ENCODE measurements at regions not wholly inside any gene's neighbourhood (a gene's known extent, or its start where the extent isn't known, plus 50 kb on each side); places are given as distances from the start of the nearest gene placed in this dataset.

GRCh38 chr6:170113141-170113540 is 177.7 kb downstream of the DLL1 start:
- TF ChIP-seq GATA3 (IDR thresholded peaks at IDR 0.05; ENCODE audit: low read depth, low read length) (no peak), GATA2 (IDR thresholded peaks at IDR 0.05; ENCODE audit: low read depth, low read length) (no peak)

GRCh38 chr6:170112583-170112860 is 178.4 kb downstream of the DLL1 start:
- TF ChIP-seq GATA2 (IDR thresholded peaks at IDR 0.05; ENCODE audit: low read depth, low read length) (no peak), GATA3 (IDR thresholded peaks at IDR 0.05; ENCODE audit: low read depth, low read length) (no peak)

- TF ChIP-seq GATA3 (IDR thresholded peaks at IDR 0.05; ENCODE audit: low read depth, low read length) (no peak), GATA2 (IDR thresholded peaks at IDR 0.05; ENCODE audit: low read depth, low read length) (no peak)
Observed at GRCh38 chr6:170111816-170112582, 178.9 kb downstream of the DLL1 start.

GRCh38 chr6:170111141-170111664 is 179.7 kb downstream of the DLL1 start:
- TF ChIP-seq GATA2 (IDR thresholded peaks at IDR 0.05; ENCODE audit: low read depth, low read length) (no peak), GATA3 (IDR thresholded peaks at IDR 0.05; ENCODE audit: low read depth, low read length) (no peak)

GRCh38 chr6:170110201-170111140 is 180.4 kb downstream of the DLL1 start:
- TF ChIP-seq GATA3 (IDR thresholded peaks at IDR 0.05; ENCODE audit: low read depth, low read length) (no peak), GATA2 (IDR thresholded peaks at IDR 0.05; ENCODE audit: low read depth, low read length) (no peak)

- no peak for TF ChIP-seq GATA2 (IDR thresholded peaks at IDR 0.05; ENCODE audit: low read depth, low read length)
- TF ChIP-seq GATA3 (IDR thresholded peaks at IDR 0.05; ENCODE audit: low read depth, low read length), result no peak
Observed at GRCh38 chr6:170108890-170109587, 181.8 kb downstream of the DLL1 start.

GRCh38 chr6:170108456-170108855 is 182.4 kb downstream of the DLL1 start:
- TF ChIP-seq GATA3 (IDR thresholded peaks at IDR 0.05; ENCODE audit: low read depth, low read length) (no peak), GATA2 (IDR thresholded peaks at IDR 0.05; ENCODE audit: low read depth, low read length) (no peak)

- TF ChIP-seq GATA2 (IDR thresholded peaks at IDR 0.05; ENCODE audit: low read depth, low read length), result no peak
- TF ChIP-seq GATA3 (IDR thresholded peaks at IDR 0.05; ENCODE audit: low read depth, low read length), result no peak
Observed at GRCh38 chr6:170107606-170108222, 183.2 kb downstream of the DLL1 start.

GRCh38 chr6:170106906-170107525 is 183.9 kb downstream of the DLL1 start:
- TF ChIP-seq GATA2 (IDR thresholded peaks at IDR 0.05; ENCODE audit: low read depth, low read length) (no peak), GATA3 (IDR thresholded peaks at IDR 0.05; ENCODE audit: low read depth, low read length) (no peak)

- TF ChIP-seq GATA3 (IDR thresholded peaks at IDR 0.05; ENCODE audit: low read depth, low read length) (no peak), GATA2 (IDR thresholded peaks at IDR 0.05; ENCODE audit: low read depth, low read length) (no peak)
Observed at GRCh38 chr6:170102582-170103481, 188.0 kb downstream of the DLL1 start.

GRCh38 chr6:170102038-170102437 is 188.8 kb downstream of the DLL1 start:
- TF ChIP-seq GATA2 (IDR thresholded peaks at IDR 0.05; ENCODE audit: low read depth, low read length), result no peak

GRCh38 chr6:170101281-170102035 is 189.4 kb downstream of the DLL1 start:
- TF ChIP-seq GATA3 (IDR thresholded peaks at IDR 0.05; ENCODE audit: low read depth, low read length), result no peak
- TF ChIP-seq GATA2 (IDR thresholded peaks at IDR 0.05; ENCODE audit: low read depth, low read length), result no peak
